ENCODE measurements at regions not wholly inside any gene's neighbourhood (a gene's known extent, or its start where the extent isn't known, plus 50 kb on each side); places are given as distances from the start of the nearest gene placed in this dataset.

- H3K36me3 ChIP-seq (ENCODE audit: control insufficient read depth in 1 of 2, insufficient read depth in 2 of 2, low read length in 2 of 2), result no peaks in the 10 kb centered on the region
- no peaks in the 10 kb centered on the region for H3K9me3 ChIP-seq (ENCODE audit: control insufficient read depth in 1 of 2, low read length in 2 of 2)
- no peaks in the 10 kb centered on the region for H3K27me3 ChIP-seq (ENCODE audit: low read depth, low read length)
- no peak overlapping the region for H3K27ac ChIP-seq (ENCODE audit: low read length)
- H3K4me3 ChIP-seq (ENCODE audit: low read depth in 1 of 2, low read length in 2 of 2), result no peak overlapping the region
- H3K4me1 ChIP-seq (ENCODE audit: control insufficient read depth in 1 of 2, insufficient read depth in 2 of 2, low read length in 2 of 2), result no peaks in the 10 kb centered on the region
Observed at GRCh38 chr2:63669596-63669995, 80.8 kb downstream of the MDH1 start.

DNA sequence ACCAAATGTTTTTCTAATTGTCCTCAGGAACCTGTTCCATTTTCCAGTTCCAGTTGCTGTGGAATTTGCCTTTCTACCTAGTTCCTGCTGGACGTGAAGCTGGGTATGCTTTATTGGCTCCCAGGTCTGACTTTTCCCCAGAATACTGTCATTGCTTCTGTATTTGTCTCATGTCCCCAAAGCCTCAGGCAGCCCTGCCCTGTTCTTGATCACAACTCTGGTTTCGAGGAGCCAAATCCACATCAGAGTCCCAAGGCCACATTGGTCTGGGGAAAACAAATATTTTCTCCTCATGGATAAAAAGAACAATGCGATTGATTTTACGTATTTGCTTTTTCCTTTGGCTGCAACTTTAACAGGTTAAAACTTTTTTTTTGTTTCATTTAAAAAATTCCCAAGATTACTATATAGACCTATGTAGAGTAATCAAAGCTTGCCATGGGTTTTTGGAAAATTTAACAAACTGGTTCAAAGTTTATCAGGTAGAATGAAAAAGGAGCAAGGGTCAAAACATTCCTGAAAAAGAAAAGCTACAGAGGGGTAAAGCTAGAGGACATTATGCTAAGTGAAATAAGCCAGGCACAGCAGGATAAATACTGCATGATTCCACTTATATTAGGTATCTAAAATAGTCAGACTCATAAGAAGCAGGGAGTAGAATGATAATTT lies 85.2 kb downstream of the MDH1 start:
- no peak overlapping the region for H3K4me3 ChIP-seq (ENCODE audit: low read depth in 1 of 2, low read length in 2 of 2)
- H3K4me1 ChIP-seq (ENCODE audit: control insufficient read depth in 1 of 2, insufficient read depth in 2 of 2, low read length in 2 of 2), result no peaks in the 10 kb centered on the region
- H3K27ac ChIP-seq (ENCODE audit: low read length), result no peak overlapping the region
- no peaks in the 10 kb centered on the region for H3K9me3 ChIP-seq (ENCODE audit: control insufficient read depth in 1 of 2, low read length in 2 of 2)
- no peaks in the 10 kb centered on the region for H3K36me3 ChIP-seq (ENCODE audit: control insufficient read depth in 1 of 2, insufficient read depth in 2 of 2, low read length in 2 of 2)
- H3K27me3 ChIP-seq (ENCODE audit: low read depth, low read length), result no peaks in the 10 kb centered on the region

DNA sequence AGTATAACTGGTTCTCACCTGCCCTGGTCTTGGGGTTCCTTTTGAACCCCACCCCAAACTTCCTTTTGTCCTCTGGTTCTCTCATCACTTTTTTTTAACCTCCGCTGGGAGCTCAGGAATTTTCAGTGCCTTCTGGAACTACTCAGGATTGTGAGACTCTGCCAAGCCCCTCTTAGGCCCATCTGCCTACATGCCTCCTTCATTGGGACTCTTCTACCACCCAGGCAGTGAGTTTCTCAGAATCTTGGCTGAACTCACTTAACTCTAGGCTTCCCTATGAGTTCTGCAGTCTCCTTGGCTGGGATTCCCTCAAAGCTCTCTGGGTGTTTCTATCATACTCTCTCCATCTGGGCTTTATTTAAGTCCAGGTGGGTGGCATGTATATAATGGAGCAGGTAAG lies 86.3 kb downstream of the MDH1 start:
- Histone ChIP-seq H3K36me3 (ENCODE audit: control insufficient read depth in 1 of 2, insufficient read depth in 2 of 2, low read length in 2 of 2) (no peaks in the 10 kb centered on the region), H3K27ac (ENCODE audit: low read length) (no peak overlapping the region), H3K27me3 (ENCODE audit: low read depth, low read length) (no peaks in the 10 kb centered on the region), H3K4me1 (ENCODE audit: control insufficient read depth in 1 of 2, insufficient read depth in 2 of 2, low read length in 2 of 2) (no peaks in the 10 kb centered on the region), H3K9me3 (ENCODE audit: control insufficient read depth in 1 of 2, low read length in 2 of 2) (no peaks in the 10 kb centered on the region), H3K4me3 (ENCODE audit: low read depth in 1 of 2, low read length in 2 of 2) (no peak overlapping the region)

DNA sequence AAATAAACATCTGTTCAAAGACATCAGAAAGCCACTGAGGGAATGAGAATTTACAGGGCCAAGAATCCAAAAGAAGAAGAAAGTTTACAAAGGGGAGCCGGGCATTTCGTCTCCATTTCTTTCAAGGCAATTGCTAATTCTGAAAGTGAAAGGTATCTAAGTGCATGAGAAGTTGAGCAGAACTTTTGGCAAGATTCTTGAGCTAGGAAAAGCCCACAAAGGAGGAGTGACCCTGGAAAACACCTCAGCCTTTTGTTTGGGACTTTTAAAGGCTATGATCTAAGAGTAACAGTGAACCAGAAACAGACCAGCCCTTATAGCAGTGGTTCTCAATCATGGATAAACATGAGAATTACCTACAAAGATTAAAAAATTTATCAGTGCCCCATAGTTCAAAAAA lies 87.4 kb downstream of the MDH1 start:
- no peaks in the 10 kb centered on the region for H3K9me3 ChIP-seq (ENCODE audit: control insufficient read depth in 1 of 2, low read length in 2 of 2)
- H3K36me3 ChIP-seq (ENCODE audit: control insufficient read depth in 1 of 2, insufficient read depth in 2 of 2, low read length in 2 of 2), result no peaks in the 10 kb centered on the region
- H3K4me3 ChIP-seq (ENCODE audit: low read depth in 1 of 2, low read length in 2 of 2), result no peak overlapping the region
- no peaks in the 10 kb centered on the region for H3K4me1 ChIP-seq (ENCODE audit: control insufficient read depth in 1 of 2, insufficient read depth in 2 of 2, low read length in 2 of 2)
- no peaks in the 10 kb centered on the region for H3K27me3 ChIP-seq (ENCODE audit: low read depth, low read length)
- no peak overlapping the region for H3K27ac ChIP-seq (ENCODE audit: low read length)

DNA sequence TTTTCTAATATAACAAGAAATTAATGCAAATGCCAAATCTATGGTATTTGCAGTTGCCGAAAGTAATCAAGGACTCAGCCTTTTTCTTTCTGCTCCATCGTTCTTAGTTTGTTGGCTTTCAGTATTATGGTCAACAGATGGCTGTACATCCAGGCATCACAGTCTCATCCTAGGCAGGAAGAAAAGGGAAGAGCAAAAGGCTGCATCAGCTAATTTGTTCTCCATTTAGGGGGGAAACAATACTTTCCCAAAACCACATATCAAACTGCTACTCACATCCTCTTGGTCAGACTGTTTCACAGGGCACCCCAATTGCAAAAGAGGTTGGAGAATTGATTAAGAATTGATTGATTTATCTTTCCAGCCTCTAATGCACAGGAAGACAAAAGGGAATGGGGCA lies 89.3 kb downstream of the MDH1 start:
- H3K9me3 ChIP-seq (ENCODE audit: control insufficient read depth in 1 of 2, low read length in 2 of 2), result no peaks in the 10 kb centered on the region

DNA sequence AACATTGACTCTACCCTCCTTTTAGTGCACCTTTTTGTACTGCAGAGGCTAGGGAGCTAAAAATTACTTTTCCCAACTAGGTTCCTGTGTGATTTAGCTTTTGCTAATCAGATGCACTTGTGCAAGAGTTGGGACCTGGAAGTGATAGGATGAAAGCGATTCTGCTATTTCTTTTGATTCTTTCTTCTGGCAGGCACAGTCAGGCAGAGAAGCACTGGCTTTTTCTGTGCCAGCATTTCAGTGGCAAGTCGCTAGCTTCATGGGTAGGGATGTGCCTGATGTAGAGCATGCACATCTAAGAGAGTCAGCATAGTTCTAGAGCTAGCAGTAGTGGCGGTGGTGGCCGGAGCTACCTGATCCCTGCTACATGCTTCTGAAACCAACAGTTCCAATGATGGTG lies 89.8 kb downstream of the MDH1 start:
- Histone ChIP-seq H3K9me3 (ENCODE audit: control insufficient read depth in 1 of 2, low read length in 2 of 2) (no peaks in the 10 kb centered on the region), H3K27me3 (ENCODE audit: low read depth, low read length) (no peaks in the 10 kb centered on the region), H3K4me1 (ENCODE audit: control insufficient read depth in 1 of 2, insufficient read depth in 2 of 2, low read length in 2 of 2) (no peaks in the 10 kb centered on the region), H3K36me3 (ENCODE audit: control insufficient read depth in 1 of 2, insufficient read depth in 2 of 2, low read length in 2 of 2) (no peaks in the 10 kb centered on the region), H3K27ac (ENCODE audit: low read length) (no peak overlapping the region), H3K4me3 (ENCODE audit: low read depth in 1 of 2, low read length in 2 of 2) (no peak overlapping the region)

More for the DNA sequence above, 89.3 kb downstream of the MDH1 start:
- Histone ChIP-seq H3K27ac (ENCODE audit: low read length) (no peak overlapping the region), H3K36me3 (ENCODE audit: control insufficient read depth in 1 of 2, insufficient read depth in 2 of 2, low read length in 2 of 2) (no peaks in the 10 kb centered on the region), H3K27me3 (ENCODE audit: low read depth, low read length) (no peaks in the 10 kb centered on the region), H3K4me3 (ENCODE audit: low read depth in 1 of 2, low read length in 2 of 2) (no peak overlapping the region), H3K4me1 (ENCODE audit: control insufficient read depth in 1 of 2, insufficient read depth in 2 of 2, low read length in 2 of 2) (no peaks in the 10 kb centered on the region)

GRCh38 chr2:63679252-63679855 lies 90.6 kb downstream of the MDH1 start:
- no peaks in the 10 kb centered on the region for H3K27me3 ChIP-seq (ENCODE audit: low read depth, low read length)

DNA sequence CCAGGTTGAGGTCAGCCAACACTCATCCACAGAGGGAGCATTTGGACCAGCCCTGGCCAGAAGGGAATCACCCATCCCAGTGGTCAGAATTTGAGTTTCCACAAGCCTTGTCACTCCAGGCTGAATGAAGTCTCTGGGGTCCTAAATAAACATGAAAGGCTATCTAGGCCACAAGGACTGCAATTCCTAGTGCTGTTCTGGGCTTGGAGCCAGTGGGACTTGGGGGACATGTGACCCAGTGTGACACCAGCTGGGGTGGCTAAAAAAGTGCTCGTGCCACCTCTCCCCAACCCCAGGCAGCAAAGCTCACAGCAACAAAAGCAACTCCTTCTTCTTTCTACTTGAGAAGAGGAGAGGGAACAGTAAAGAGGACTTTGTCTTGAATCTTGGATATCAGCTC lies 91.7 kb downstream of the MDH1 start:
- Histone ChIP-seq H3K9me3 (ENCODE audit: control insufficient read depth in 1 of 2, low read length in 2 of 2) (no peaks in the 10 kb centered on the region), H3K27me3 (ENCODE audit: low read depth, low read length) (no peaks in the 10 kb centered on the region), H3K4me1 (ENCODE audit: control insufficient read depth in 1 of 2, insufficient read depth in 2 of 2, low read length in 2 of 2) (no peaks in the 10 kb centered on the region), H3K36me3 (ENCODE audit: control insufficient read depth in 1 of 2, insufficient read depth in 2 of 2, low read length in 2 of 2) (no peaks in the 10 kb centered on the region), H3K4me3 (ENCODE audit: low read depth in 1 of 2, low read length in 2 of 2) (no peak overlapping the region), H3K27ac (ENCODE audit: low read length) (no peak overlapping the region)

More at GRCh38 chr2:63679252-63679855, 90.6 kb downstream of the MDH1 start:
- Histone ChIP-seq H3K9me3 (ENCODE audit: control insufficient read depth in 1 of 2, low read length in 2 of 2) (no peaks in the 10 kb centered on the region), H3K4me1 (ENCODE audit: control insufficient read depth in 1 of 2, insufficient read depth in 2 of 2, low read length in 2 of 2) (no peaks in the 10 kb centered on the region), H3K36me3 (ENCODE audit: control insufficient read depth in 1 of 2, insufficient read depth in 2 of 2, low read length in 2 of 2) (no peaks in the 10 kb centered on the region), H3K27ac (ENCODE audit: low read length) (no peak overlapping the region), H3K4me3 (ENCODE audit: low read depth in 1 of 2, low read length in 2 of 2) (no peak overlapping the region)

GRCh38 chr2:63681896-63682295 lies 93.1 kb downstream of the MDH1 start:
- H3K27ac ChIP-seq (ENCODE audit: low read length), result no peak overlapping the region
- no peaks in the 10 kb centered on the region for H3K9me3 ChIP-seq (ENCODE audit: control insufficient read depth in 1 of 2, low read length in 2 of 2)
- no peaks in the 10 kb centered on the region for H3K27me3 ChIP-seq (ENCODE audit: low read depth, low read length)
- H3K4me3 ChIP-seq (ENCODE audit: low read depth in 1 of 2, low read length in 2 of 2), result no peak overlapping the region
- no peaks in the 10 kb centered on the region for H3K36me3 ChIP-seq (ENCODE audit: control insufficient read depth in 1 of 2, insufficient read depth in 2 of 2, low read length in 2 of 2)
- H3K4me1 ChIP-seq (ENCODE audit: control insufficient read depth in 1 of 2, insufficient read depth in 2 of 2, low read length in 2 of 2), result no peaks in the 10 kb centered on the region

GRCh38 chr2:63692002-63692606 lies 103.3 kb downstream of the MDH1 start:
- H3K36me3 ChIP-seq (ENCODE audit: control insufficient read depth in 1 of 2, insufficient read depth in 2 of 2, low read length in 2 of 2), result no peaks in the 10 kb centered on the region
- no peaks in the 10 kb centered on the region for H3K9me3 ChIP-seq (ENCODE audit: control insufficient read depth in 1 of 2, low read length in 2 of 2)
- H3K27ac ChIP-seq (ENCODE audit: low read length), result no peak overlapping the region
- no peaks in the 10 kb centered on the region for H3K27me3 ChIP-seq (ENCODE audit: low read depth, low read length)
- H3K4me1 ChIP-seq (ENCODE audit: control insufficient read depth in 1 of 2, insufficient read depth in 2 of 2, low read length in 2 of 2), result no peaks in the 10 kb centered on the region
- H3K4me3 ChIP-seq (ENCODE audit: low read depth in 1 of 2, low read length in 2 of 2), result no peak overlapping the region

GRCh38 chr2:63695583-63695982 lies 106.8 kb downstream of the MDH1 start:
- H3K4me1 ChIP-seq (ENCODE audit: control insufficient read depth in 1 of 2, insufficient read depth in 2 of 2, low read length in 2 of 2), result no peaks in the 10 kb centered on the region
- no peaks in the 10 kb centered on the region for H3K27me3 ChIP-seq (ENCODE audit: low read depth, low read length)
- no peak overlapping the region for H3K4me3 ChIP-seq (ENCODE audit: low read depth in 1 of 2, low read length in 2 of 2)
- no peaks in the 10 kb centered on the region for H3K36me3 ChIP-seq (ENCODE audit: control insufficient read depth in 1 of 2, insufficient read depth in 2 of 2, low read length in 2 of 2)
- no peaks in the 10 kb centered on the region for H3K9me3 ChIP-seq (ENCODE audit: control insufficient read depth in 1 of 2, low read length in 2 of 2)
- H3K27ac ChIP-seq (ENCODE audit: low read length), result no peak overlapping the region
